ENCODE measurements at regions not wholly inside any gene's neighbourhood (a gene's known extent, or its start where the extent isn't known, plus 50 kb on each side); places are given as distances from the start of the nearest gene placed in this dataset.

- TF ChIP-seq CTCF (IDR thresholded peaks at IDR 0.05) = no peak
These were observed 129.4 kb downstream of the AKAP11 start for GRCh38 chr13:42401376-42401775.

- TF ChIP-seq CTCF (IDR thresholded peaks at IDR 0.05) = no peak
These were observed 133.9 kb downstream of the AKAP11 start for GRCh38 chr13:42405665-42406390.

- no peak for TF ChIP-seq CTCF (IDR thresholded peaks at IDR 0.05)
These were observed 137.1 kb downstream of the AKAP11 start for GRCh38 chr13:42409075-42409474.

- no peak for TF ChIP-seq CTCF (IDR thresholded peaks at IDR 0.05)
These were observed 137.6 kb downstream of the AKAP11 start for GRCh38 chr13:42409551-42409950.

GRCh38 chr13:42412812-42413483 lies 141.0 kb downstream of the AKAP11 start:
- TF ChIP-seq CTCF (IDR thresholded peaks at IDR 0.05) = no peak

- no peak for TF ChIP-seq CTCF (IDR thresholded peaks at IDR 0.05)
These were observed 141.5 kb downstream of the AKAP11 start for GRCh38 chr13:42413484-42413815.

- no peak for TF ChIP-seq CTCF (IDR thresholded peaks at IDR 0.05)
These were observed 145.7 kb downstream of the AKAP11 start for GRCh38 chr13:42417626-42418025.

All from LNCAP (cell line).